OCI-M2 (cell line): ENCODE measurements at regions not wholly inside any gene's neighbourhood (a gene's known extent, or its start where the extent isn't known, plus 50 kb on each side); places are given as distances from the start of the nearest gene placed in this dataset.
"Not testable (repeated sequence)": the region's sequence is repeated elsewhere in the genome, so short reads cannot be mapped to it uniquely, and the experiment has no call there.

ENCODE experiments used
- DNase-seq: peaks from one replicate; lab custom pipeline; 2025; ENCODE audit not compliant: unreplicated experiment; lab: John Stamatoyannopoulos, UW

DNA sequence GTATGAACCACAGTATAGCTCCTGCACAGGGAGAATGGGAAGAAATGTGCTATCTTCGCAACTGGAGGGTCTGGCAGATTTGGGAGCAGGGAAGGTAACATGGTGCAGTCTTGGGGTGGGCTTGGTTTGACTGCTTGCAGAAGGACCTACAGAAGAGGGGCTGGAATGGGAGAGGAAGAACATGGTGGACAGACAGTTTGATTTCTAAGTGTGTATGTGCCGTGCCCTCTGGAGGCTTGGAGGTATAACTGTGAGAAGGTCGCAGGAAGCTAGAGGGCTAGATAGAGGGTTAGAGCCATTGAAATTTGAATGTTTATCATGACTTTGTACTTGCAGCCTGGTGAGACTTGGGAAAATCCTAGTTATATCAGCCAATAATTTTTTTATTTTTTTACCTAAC lies 169.2 kb downstream of the SQOR start:
- no peak for DNase-seq

DNA sequence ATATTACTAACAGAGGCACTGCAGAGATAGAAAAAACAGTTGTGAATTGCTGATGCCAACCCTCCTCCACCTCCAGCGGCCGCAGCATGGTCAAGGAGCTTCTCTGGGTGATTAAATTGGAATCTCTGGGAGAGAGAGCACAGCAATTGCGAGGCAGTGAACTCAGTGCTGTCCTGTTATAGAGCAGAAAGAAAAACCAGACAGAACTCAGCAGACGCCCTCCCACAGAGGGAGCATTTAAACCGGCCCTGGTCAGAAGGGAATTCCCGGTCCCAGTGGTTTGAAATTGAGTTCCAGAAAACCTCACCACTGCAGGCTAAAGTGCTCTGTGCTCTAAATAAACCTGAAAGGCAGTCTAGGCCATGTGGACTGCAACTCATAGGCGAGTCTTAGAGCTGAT lies 175.4 kb downstream of the SQOR start:
- no peak for DNase-seq

GRCh38 chr15:45812200-45812599 lies 177.4 kb downstream of the SQOR start:
- DNase-seq, result no peak

DNA sequence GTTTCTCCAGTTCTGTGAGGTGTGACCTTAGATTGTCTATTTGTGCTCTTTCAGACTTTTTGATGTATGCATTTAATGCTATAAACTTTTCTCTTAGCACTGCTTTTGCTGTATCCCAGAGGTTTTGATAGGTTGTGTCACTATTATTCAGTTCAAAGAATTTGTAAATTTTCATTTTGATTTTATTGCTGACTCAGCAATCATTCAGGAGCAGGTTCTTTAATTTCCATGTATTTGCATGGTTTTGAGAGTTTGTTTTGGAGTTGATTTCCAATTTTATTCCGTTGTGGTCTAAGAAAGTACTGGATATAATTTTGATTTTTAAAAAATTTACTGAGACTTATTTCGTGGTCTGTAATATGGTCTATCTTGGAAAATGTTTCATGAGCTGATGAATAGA lies 182.7 kb downstream of the SQOR start:
- not testable (repeated sequence) for DNase-seq

- no peak for DNase-seq
Observed at GRCh38 chr15:45821390-45821789, 186.6 kb downstream of the SQOR start.

DNA sequence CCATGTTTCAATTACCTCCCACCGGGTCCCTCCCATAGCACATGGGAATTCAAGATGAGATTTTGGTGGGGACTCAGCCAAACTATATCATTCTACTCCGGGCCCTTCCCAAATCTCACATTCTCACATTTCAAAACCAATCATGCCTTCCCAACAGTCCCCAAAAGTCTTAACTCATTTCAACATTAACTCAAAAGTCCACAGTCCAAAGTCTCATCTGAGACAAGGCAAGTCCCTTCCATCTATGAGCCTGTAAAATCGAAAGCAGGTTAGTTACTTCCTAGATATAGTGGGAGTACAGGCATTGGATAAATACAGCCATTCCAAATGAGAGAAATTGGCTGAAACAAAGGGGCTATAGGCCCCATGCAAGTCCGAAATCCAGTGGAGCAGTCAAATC lies 188.1 kb downstream of the SQOR start:
- DNase-seq, result not testable (repeated sequence)

- no peak for DNase-seq
Observed at GRCh38 chr15:45827275-45827674, 192.4 kb downstream of the SQOR start.

GRCh38 chr15:45827766-45828165 lies 192.9 kb downstream of the SQOR start:
- no peak for DNase-seq

- DNase-seq, result no peak
Observed at GRCh38 chr15:45829336-45830153, 194.7 kb downstream of the SQOR start.

DNA sequence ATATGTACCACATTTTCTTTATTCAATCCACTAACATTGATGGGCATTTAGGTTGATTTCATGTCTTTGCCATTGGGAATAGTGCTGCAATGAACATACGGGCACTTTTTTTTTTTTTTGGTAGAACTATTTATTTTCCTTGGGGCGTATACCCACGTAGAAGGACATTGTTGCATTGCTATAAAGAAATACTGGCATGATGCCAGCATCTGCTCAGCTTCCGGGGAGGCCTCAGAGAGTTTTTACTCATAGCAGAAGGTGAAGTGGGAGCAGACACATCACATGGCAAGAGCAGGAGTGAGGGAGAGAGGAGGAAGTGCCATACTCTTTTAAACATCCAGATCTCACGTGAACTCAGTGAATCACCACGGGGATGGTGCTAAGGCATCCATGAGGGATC lies 197.0 kb downstream of the SQOR start:
- no peak for DNase-seq

DNA sequence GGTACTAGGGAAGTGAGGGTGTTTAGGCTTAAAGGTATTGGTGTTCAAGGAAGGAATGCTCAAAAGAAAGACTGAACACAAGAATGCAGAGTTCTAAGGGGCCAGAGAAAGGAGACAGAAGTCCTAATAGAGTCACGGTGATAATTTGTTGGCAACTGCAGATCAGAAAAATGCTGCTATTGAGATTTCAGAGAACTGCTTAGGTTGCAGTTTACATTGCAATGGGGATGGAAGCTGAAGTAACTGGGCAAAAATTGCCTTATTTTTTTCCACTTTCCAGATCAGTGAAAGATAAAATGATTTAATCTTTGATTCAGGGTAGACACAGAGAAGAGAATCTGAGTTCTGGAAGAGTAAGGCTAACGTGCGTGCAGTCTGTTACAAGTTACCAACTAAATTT lies 199.8 kb downstream of the SQOR start:
- no peak for DNase-seq

DNA sequence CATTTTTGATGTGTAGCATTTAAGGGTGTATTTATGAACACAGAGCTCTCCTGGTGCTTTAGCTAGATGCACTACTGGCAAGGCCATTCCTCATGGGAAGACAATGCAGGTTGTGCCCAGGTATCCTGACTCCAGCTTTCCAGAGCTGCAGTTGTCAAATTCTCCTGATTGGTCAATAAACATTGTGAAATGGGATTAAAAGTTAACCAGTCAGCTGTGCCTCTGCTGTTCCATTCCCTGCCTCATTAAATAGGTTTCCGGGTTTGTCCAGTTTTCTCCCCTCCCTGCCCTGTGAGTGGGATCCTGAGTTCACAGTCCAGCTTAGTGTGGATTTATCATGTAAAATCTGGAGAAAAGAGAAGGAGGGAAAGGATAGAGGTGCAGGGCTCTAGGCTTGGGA lies 207.3 kb downstream of the SQOR start:
- no peak for DNase-seq

- DNase-seq, result no peak
Observed at GRCh38 chr15:45847645-45848044, 212.8 kb downstream of the SQOR start.

GRCh38 chr15:45849136-45849535 lies 214.3 kb downstream of the SQOR start:
- DNase-seq, result no peak

- DNase-seq, result no peak
Observed at GRCh38 chr15:45854455-45855202, 219.8 kb downstream of the SQOR start.

DNA sequence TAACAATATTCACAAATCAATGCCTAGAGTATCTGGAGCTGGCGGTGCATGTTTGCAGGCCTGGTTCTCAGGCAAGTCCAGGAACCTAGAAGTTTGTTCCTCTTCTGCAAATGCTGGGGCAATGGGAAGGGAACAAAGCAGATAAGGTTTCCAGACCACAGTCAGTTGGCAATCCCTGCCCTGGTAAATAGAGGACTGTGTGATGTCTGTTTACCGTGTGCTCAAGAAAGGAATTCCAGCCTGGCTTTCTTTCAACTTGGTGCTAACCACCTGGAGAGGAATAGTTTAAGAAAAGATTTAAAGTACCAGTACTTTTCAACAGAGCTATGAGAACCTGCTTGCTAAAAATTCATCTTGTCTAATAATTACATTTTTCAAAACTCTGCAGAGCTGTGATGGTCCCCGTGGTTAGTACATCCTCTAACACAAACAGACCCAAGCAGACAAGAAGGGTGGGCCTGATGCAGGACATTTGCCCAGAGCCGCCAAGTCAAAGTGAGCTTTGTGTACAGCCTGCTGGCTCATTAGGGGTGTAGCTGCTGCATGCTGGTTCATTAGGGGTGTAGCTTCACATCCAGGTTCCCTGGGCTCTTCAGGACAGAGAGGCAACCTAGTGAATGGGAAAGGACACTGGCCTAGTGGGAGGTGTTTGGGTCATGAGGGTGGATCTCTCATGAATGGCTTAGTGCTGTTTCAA lies 220.5 kb downstream of the SQOR start:
- no peak for DNase-seq

- DNase-seq, result no peak
Observed at GRCh38 chr15:45855907-45856579, 221.2 kb downstream of the SQOR start.

GRCh38 chr15:45857291-45857690 lies 222.5 kb downstream of the SQOR start:
- no peak for DNase-seq

- DNase-seq, result no peak
Observed at GRCh38 chr15:45858491-45858890, 223.7 kb downstream of the SQOR start.

GRCh38 chr15:45862034-45862433 lies 227.2 kb downstream of the SQOR start:
- DNase-seq, result no peak

- DNase-seq, result no peak
Observed at GRCh38 chr15:45863881-45864580, 229.2 kb downstream of the SQOR start.
